ENCODE measurements at regions not wholly inside any gene's neighbourhood (a gene's known extent, or its start where the extent isn't known, plus 50 kb on each side); places are given as distances from the start of the nearest gene placed in this dataset.

- DNase-seq (no peak), ATAC-seq (no peak)
- H3K36me3 Mint-ChIP-seq = no peaks in the 10 kb centered on the region
- TF ChIP-seq CTCF (IDR thresholded peaks at IDR 0.05) = no peak
- no peak overlapping the region for H3K27ac Mint-ChIP-seq
- no peaks in the 10 kb centered on the region for H3K4me1 Mint-ChIP-seq
- H3K27me3 Mint-ChIP-seq (ENCODE audit: low read depth in 2 of 2) = peaks cover 2 to 13% of the 10 kb centered on the region in 2 donors
- Histone ChIP-seq H3K36me3 (ENCODE audit: control insufficient read depth, insufficient read depth, low read length) (no peaks in the 10 kb centered on the region), H3K4me1 (ENCODE audit: control insufficient read depth, insufficient read depth, low read length) (no peaks in the 10 kb centered on the region), H3K9me3 (ENCODE audit: control insufficient read depth, insufficient read depth, low read length) (no peaks in the 10 kb centered on the region), H3K27me3 (ENCODE audit: control insufficient read depth, insufficient read depth, low read length) (no peaks in the 10 kb centered on the region), H3K27ac (ENCODE audit: low read length) (no peak overlapping the region), H3K4me3 (ENCODE audit: low read length) (no peak overlapping the region)
- H3K4me3 Mint-ChIP-seq = no peak overlapping the region
- intact Hi-C loops (cut with micrococcal nuclease) = no loop called here
- WGBS (ENCODE audit: insufficient coverage) = 83% methylated on average over 18 of the region's 18 CpGs
- no peaks in the 10 kb centered on the region for H3K9me3 Mint-ChIP-seq
Observed at GRCh38 chr11:71305451-71306125, 53.2 kb upstream of the SHANK2 start.

- Histone ChIP-seq H3K36me3 (ENCODE audit: control insufficient read depth, insufficient read depth, low read length) (no peaks in the 10 kb centered on the region), H3K27ac (ENCODE audit: low read length) (no peak overlapping the region), H3K4me3 (ENCODE audit: low read length) (no peak overlapping the region), H3K27me3 (ENCODE audit: control insufficient read depth, insufficient read depth, low read length) (no peaks in the 10 kb centered on the region), H3K9me3 (ENCODE audit: control insufficient read depth, insufficient read depth, low read length) (no peaks in the 10 kb centered on the region), H3K4me1 (ENCODE audit: control insufficient read depth, insufficient read depth, low read length) (no peaks in the 10 kb centered on the region)
- no peak for ATAC-seq
- no peaks in the 10 kb centered on the region for H3K9me3 Mint-ChIP-seq
- H3K27ac Mint-ChIP-seq = no peak overlapping the region
- no peaks in the 10 kb centered on the region for H3K4me1 Mint-ChIP-seq
- intact Hi-C loops (cut with micrococcal nuclease) = no loop called here
- H3K36me3 Mint-ChIP-seq = no peaks in the 10 kb centered on the region
- WGBS (ENCODE audit: insufficient coverage) = 91% methylated on average over 7 of the region's 7 CpGs
- peaks cover 2 to 18% of the 10 kb centered on the region in 2 donors for H3K27me3 Mint-ChIP-seq (ENCODE audit: low read depth in 2 of 2)
- no peak for DNase-seq
- TF ChIP-seq CTCF (IDR thresholded peaks at IDR 0.05) = no peak
- no peak overlapping the region for H3K4me3 Mint-ChIP-seq
Observed at GRCh38 chr11:71305041-71305440, 52.7 kb upstream of the SHANK2 start.

GRCh38 chr11:71304491-71304890 is 52.1 kb upstream of the SHANK2 start:
- Histone ChIP-seq H3K4me1 (ENCODE audit: control insufficient read depth, insufficient read depth, low read length) (no peaks in the 10 kb centered on the region), H3K4me3 (ENCODE audit: low read length) (no peak overlapping the region), H3K27ac (ENCODE audit: low read length) (no peak overlapping the region), H3K27me3 (ENCODE audit: control insufficient read depth, insufficient read depth, low read length) (no peaks in the 10 kb centered on the region), H3K36me3 (ENCODE audit: control insufficient read depth, insufficient read depth, low read length) (no peaks in the 10 kb centered on the region), H3K9me3 (ENCODE audit: control insufficient read depth, insufficient read depth, low read length) (no peaks in the 10 kb centered on the region)
- Mint-ChIP-seq H3K36me3 (no peaks in the 10 kb centered on the region), H3K27ac (no peak overlapping the region), H3K9me3 (no peaks in the 10 kb centered on the region), H3K4me1 (no peaks in the 10 kb centered on the region), H3K27me3 (ENCODE audit: low read depth in 2 of 2) (peaks cover 2 to 19% of the 10 kb centered on the region in 2 donors), H3K4me3 (no peak overlapping the region)
- 92% methylated on average over 3 of the region's 3 CpGs for WGBS (ENCODE audit: insufficient coverage)
- TF ChIP-seq CTCF (IDR thresholded peaks at IDR 0.05) = no peak
- no peak for ATAC-seq
- intact Hi-C loops (cut with micrococcal nuclease) = no loop called here
- no peak for DNase-seq

GRCh38 chr11:71304045-71304444 is 51.7 kb upstream of the SHANK2 start:
- Histone ChIP-seq H3K27ac (ENCODE audit: low read length) (no peak overlapping the region), H3K27me3 (ENCODE audit: control insufficient read depth, insufficient read depth, low read length) (no peaks in the 10 kb centered on the region), H3K4me1 (ENCODE audit: control insufficient read depth, insufficient read depth, low read length) (no peaks in the 10 kb centered on the region), H3K4me3 (ENCODE audit: low read length) (no peak overlapping the region), H3K9me3 (ENCODE audit: control insufficient read depth, insufficient read depth, low read length) (no peaks in the 10 kb centered on the region), H3K36me3 (ENCODE audit: control insufficient read depth, insufficient read depth, low read length) (no peaks in the 10 kb centered on the region)
- H3K36me3 Mint-ChIP-seq = no peaks in the 10 kb centered on the region
- no peaks in the 10 kb centered on the region for H3K9me3 Mint-ChIP-seq
- H3K27me3 Mint-ChIP-seq (ENCODE audit: low read depth in 2 of 2) = peaks cover 2 to 19% of the 10 kb centered on the region in 2 donors
- no peak overlapping the region for H3K27ac Mint-ChIP-seq
- no peak overlapping the region for H3K4me3 Mint-ChIP-seq
- WGBS (ENCODE audit: insufficient coverage) = 90% methylated on average over 1 of the region's 1 CpG
- ATAC-seq = no peak
- no peak for TF ChIP-seq CTCF (IDR thresholded peaks at IDR 0.05)
- no peaks in the 10 kb centered on the region for H3K4me1 Mint-ChIP-seq
- DNase-seq = no peak
- intact Hi-C loops (cut with micrococcal nuclease) = no loop called here

All from natural killer cell (primary cell).